Thyroid gland (tissue), 4 donors: ENCODE measurements at regions not wholly inside any gene's neighbourhood (a gene's known extent, or its start where the extent isn't known, plus 50 kb on each side); places are given as distances from the start of the nearest gene placed in this dataset.
A peak's percentile ranks its signal among the peaks of the same experiment; 100 is the strongest.

ENCODE experiments used
- DNase-seq, 2 donors: peaks; one replicate each; pipeline ENCODE4 v3.0.0-alpha.2; 2019
- H3K27ac ChIP-seq, 3 donors: fragments of 200-600 bp; sonication (generic); 1 replicate in 2 of 3; 2 replicates in 1 of 3; pipeline ENCODE4 v1.5.1; 2016 to 2019; ENCODE audit warnings: mild to moderate bottlenecking in 1 of 3, moderate library complexity in 1 of 3
- H3K27me3 ChIP-seq: fragments of 200-600 bp; sonication (generic); one replicate; pipeline ENCODE4 v1.5.1; 2019
- H3K36me3 ChIP-seq, 2 donors: fragments of 200-600 bp; sonication (generic); one replicate each; pipeline ENCODE4 v1.5.1; 2016 to 2019
- H3K4me1 ChIP-seq, 2 donors: fragments of 200-600 bp; sonication (generic); one replicate each; pipeline ENCODE4 v1.5.1; 2017 to 2019
- H3K4me3 ChIP-seq, 3 donors: fragments of 200-600 bp; sonication (generic); replicated peaks in 1 of 3; 1 replicate in 2 of 3; 2 replicates in 1 of 3; pipeline ENCODE4 v1.5.1; 2016; ENCODE audit warnings: mild to moderate bottlenecking in 1 of 3
- H3K9me3 ChIP-seq: fragments of 200-600 bp; sonication (generic); one replicate; pipeline ENCODE4 v1.5.1; 2017
- CTCF ChIP-seq, 6 experiments: fragments of 200-600 bp in 3 of 6; fragments of 450-650 bp in 3 of 6; sonication (generic) in 3 of 6; IDR thresholded peaks; one replicate each; pipeline ENCODE4 v1.5.1; 2016 to 2019; ENCODE audit warnings: antibody characterized with exemption in 6 of 6, mild to moderate bottlenecking in 2 of 6, inconsistent platforms in 1 of 6, moderate library complexity in 1 of 6
- POLR2A ChIP-seq, 2 donors: fragments of 450-650 bp; IDR thresholded peaks; one replicate each; pipeline ENCODE4 v1.6.1; 2017; ENCODE audit warnings: antibody characterized with exemption in 2 of 2, mild to moderate bottlenecking in 2 of 2, moderate library complexity in 1 of 2
- WGBS, 2 donors: methylation state at CpG; one replicate each; pipeline ENCODE4 v1.1.5; 2017; 5-methylcytosine and 5-hydroxymethylcytosine counted together
- intact Hi-C: fragments of 100-400 bp; cut with DNase I; formaldehyde crosslinking; loops from one replicate; pipeline ENCODE4 v1.15.1; 2023

- no peak for DNase-seq
- intact Hi-C loops: no loop called here
- no peaks in the 10 kb centered on the region for H3K27me3 ChIP-seq
- H3K9me3 ChIP-seq: no peaks in the 10 kb centered on the region
- no peak overlapping the region for H3K4me3 ChIP-seq
- WGBS, 2 donors: 0% methylated on average over 1 of the region's 1 CpG
- H3K27ac ChIP-seq: no peak overlapping the region
- no peaks in the 10 kb centered on the region for H3K36me3 ChIP-seq
- TF ChIP-seq CTCF (IDR thresholded peaks at IDR 0.05) (peak in 1 of 6 experiments; percentile 29), POLR2A (IDR thresholded peaks at IDR 0.05) (no peak)
- H3K4me1 ChIP-seq: no peaks in the 10 kb centered on the region
Measured at GRCh38 chr4:32268863-32269262, 1548.7 kb downstream of the PCDH7 start.

DNA sequence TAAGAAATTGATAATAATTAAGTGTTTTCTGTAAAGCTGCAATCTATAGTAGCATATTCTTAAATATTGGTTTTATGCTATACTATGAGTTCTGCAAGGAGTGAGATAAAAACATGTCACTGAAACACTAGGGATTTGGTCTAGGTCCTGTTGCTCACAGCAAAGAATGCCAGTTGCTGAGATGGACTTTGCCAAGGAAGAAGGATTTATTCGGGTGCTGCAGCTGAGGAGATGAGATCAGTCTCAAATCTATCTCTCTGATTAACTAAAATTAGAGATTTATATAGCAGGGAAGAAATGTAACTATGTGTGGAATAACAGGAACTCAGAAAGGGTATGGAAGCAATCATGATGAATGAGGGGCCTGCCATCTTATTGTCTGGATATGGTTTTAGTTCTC, 1569.9 kb downstream of the PCDH7 start:
- no peak for TF ChIP-seq POLR2A (IDR thresholded peaks at IDR 0.05)
- no peak for TF ChIP-seq CTCF (IDR thresholded peaks at IDR 0.05)
- H3K27ac ChIP-seq: no peak overlapping the region
- H3K4me3 ChIP-seq: no peak overlapping the region
- intact Hi-C loops: no loop called here
- no peaks in the 10 kb centered on the region for H3K9me3 ChIP-seq
- H3K4me1 ChIP-seq: no peaks in the 10 kb centered on the region
- no peaks in the 10 kb centered on the region for H3K36me3 ChIP-seq
- 84 to 92% methylated on average over 1 of the region's 1 CpG for WGBS, 2 donors
- DNase-seq: no peak
- H3K27me3 ChIP-seq: no peaks in the 10 kb centered on the region

DNA sequence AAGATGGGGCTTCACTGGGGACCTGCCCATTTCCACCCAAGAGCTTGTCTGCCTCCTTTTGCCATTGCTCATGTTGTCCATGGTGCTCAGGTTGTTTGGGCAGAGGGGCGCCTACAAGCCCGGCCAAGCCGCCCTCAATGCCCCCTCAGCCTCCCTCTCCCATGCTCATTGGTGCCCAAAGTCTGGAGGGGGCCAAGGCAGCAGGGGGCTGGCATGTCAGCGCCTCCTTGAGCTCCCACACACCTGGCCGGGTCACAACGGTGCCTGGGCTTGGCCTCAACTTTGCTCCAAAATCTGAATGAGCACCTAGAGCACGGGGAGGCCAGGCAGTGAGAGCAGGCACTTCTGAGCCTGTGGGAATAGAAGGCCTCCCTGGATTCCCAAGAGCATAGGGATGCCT, 1598.8 kb downstream of the PCDH7 start:
- H3K9me3 ChIP-seq: no peaks in the 10 kb centered on the region
- no peaks in the 10 kb centered on the region for H3K4me1 ChIP-seq
- intact Hi-C loops: no loop called here
- TF ChIP-seq POLR2A (IDR thresholded peaks at IDR 0.05) (no peak), CTCF (IDR thresholded peaks at IDR 0.05) (no peak)
- no peaks in the 10 kb centered on the region for H3K36me3 ChIP-seq
- H3K27ac ChIP-seq: no peak overlapping the region
- WGBS, 2 donors: 93% methylated on average over 7 of the region's 7 CpGs; no CpG with 5 or more reads in 1 of the 2 donors
- DNase-seq: no peak
- no peak overlapping the region for H3K4me3 ChIP-seq
- H3K27me3 ChIP-seq: no peaks in the 10 kb centered on the region

DNA sequence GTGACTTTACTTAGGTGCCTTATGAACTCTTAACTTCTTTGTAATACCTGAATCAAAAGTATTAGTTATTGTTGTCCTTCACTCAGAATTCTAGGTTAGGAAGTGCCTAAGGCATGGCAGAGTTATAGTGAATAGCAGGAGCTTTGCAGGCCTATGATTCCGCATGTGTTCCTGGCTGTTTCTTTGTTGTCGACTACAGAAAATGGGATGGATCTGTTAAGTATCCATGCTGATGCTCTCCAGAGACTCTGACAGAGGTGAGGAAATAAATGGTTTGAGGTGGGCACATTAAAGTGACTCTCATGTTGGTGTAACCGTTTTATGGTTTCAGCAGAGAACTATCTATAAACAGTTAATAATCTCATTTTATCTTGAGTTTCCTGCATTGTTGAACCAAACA, 1601.3 kb downstream of the PCDH7 start:
- Histone ChIP-seq H3K27ac (no peak overlapping the region), H3K27me3 (no peaks in the 10 kb centered on the region), H3K4me1 (no peaks in the 10 kb centered on the region), H3K9me3 (no peaks in the 10 kb centered on the region), H3K36me3 (no peaks in the 10 kb centered on the region), H3K4me3 (no peak overlapping the region)
- TF ChIP-seq POLR2A (IDR thresholded peaks at IDR 0.05) (no peak), CTCF (IDR thresholded peaks at IDR 0.05) (no peak)
- intact Hi-C loops: no loop called here
- 82 to 87% methylated on average over 3 of the region's 3 CpGs for WGBS, 2 donors
- DNase-seq: no peak

DNA sequence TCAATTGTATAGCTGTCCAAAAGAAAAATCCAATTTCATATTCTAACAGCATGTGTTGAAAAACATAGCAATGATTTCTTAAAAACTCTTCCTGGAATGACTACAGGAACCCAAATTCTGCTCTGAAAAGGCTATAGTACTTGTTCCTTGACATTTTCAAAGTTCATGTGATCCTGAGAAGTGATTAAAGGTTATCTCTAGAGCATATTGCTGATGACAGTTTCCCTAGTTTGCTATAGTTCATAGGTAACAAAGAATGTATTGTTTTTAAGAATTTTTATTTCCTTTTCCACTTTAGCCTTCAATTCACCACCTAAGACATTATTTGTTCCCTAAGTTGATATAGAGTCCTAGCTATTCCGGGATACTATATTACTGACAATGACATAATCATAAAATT, 1614.6 kb downstream of the PCDH7 start:
- DNase-seq: no peak
- Histone ChIP-seq H3K27ac (no peak overlapping the region), H3K36me3 (no peaks in the 10 kb centered on the region), H3K4me1 (no peaks in the 10 kb centered on the region), H3K27me3 (no peaks in the 10 kb centered on the region), H3K4me3 (no peak overlapping the region), H3K9me3 (no peaks in the 10 kb centered on the region)
- TF ChIP-seq POLR2A (IDR thresholded peaks at IDR 0.05): no peak
- no peak for TF ChIP-seq CTCF (IDR thresholded peaks at IDR 0.05)
- intact Hi-C loops: no loop called here
- WGBS, 2 donors: 89 to 94% methylated on average over 1 of the region's 1 CpG
